ENCODE measurements at regions not wholly inside any gene's neighbourhood (a gene's known extent, or its start where the extent isn't known, plus 50 kb on each side); places are given as distances from the start of the nearest gene placed in this dataset.

- no peak overlapping the region for H3K9ac ChIP-seq (ENCODE audit: low read depth, low read length)
These were observed 249.0 kb upstream of the ID2 start for GRCh38 chr2:8432706-8433336.

GRCh38 chr2:8433390-8433789, 248.5 kb upstream of the ID2 start:
- H3K27ac ChIP-seq (ENCODE audit: low read length): no peak overlapping the region
- no peaks in the 10 kb centered on the region for H3K36me3 ChIP-seq (ENCODE audit: insufficient read depth, low read depth, low read length)
- H3K9me3 ChIP-seq (ENCODE audit: insufficient read depth, low read depth, low read length): peaks cover under 1% of the 10 kb centered on the region
- no peak overlapping the region for H3K4me3 ChIP-seq (ENCODE audit: low read length)
- no peak overlapping the region for H3K9ac ChIP-seq (ENCODE audit: low read depth, low read length)
- no peaks in the 10 kb centered on the region for H3K27me3 ChIP-seq (ENCODE audit: insufficient read depth, low read length)
- no peaks in the 10 kb centered on the region for H3K4me1 ChIP-seq (ENCODE audit: insufficient read depth, low read length)

More at GRCh38 chr2:8432706-8433336, 249.0 kb upstream of the ID2 start:
- Histone ChIP-seq H3K9me3 (ENCODE audit: insufficient read depth, low read depth, low read length) (no peaks in the 10 kb centered on the region; the same call in 1 of the 2 replicates), H3K4me1 (ENCODE audit: insufficient read depth, low read length) (no peaks in the 10 kb centered on the region), H3K27ac (ENCODE audit: low read length) (no peak overlapping the region), H3K27me3 (ENCODE audit: insufficient read depth, low read length) (no peaks in the 10 kb centered on the region), H3K4me3 (ENCODE audit: low read length) (no peak overlapping the region), H3K36me3 (ENCODE audit: insufficient read depth, low read depth, low read length) (no peaks in the 10 kb centered on the region)

GRCh38 chr2:8435608-8436007, 246.2 kb upstream of the ID2 start:
- no peak overlapping the region for H3K27ac ChIP-seq (ENCODE audit: low read length)
- peaks cover 3% of the 10 kb centered on the region for H3K9me3 ChIP-seq (ENCODE audit: insufficient read depth, low read depth, low read length)
- no peaks in the 10 kb centered on the region for H3K27me3 ChIP-seq (ENCODE audit: insufficient read depth, low read length)
- H3K4me1 ChIP-seq (ENCODE audit: insufficient read depth, low read length): no peaks in the 10 kb centered on the region
- no peak overlapping the region for H3K4me3 ChIP-seq (ENCODE audit: low read length)
- H3K36me3 ChIP-seq (ENCODE audit: insufficient read depth, low read depth, low read length): no peaks in the 10 kb centered on the region
- no peak overlapping the region for H3K9ac ChIP-seq (ENCODE audit: low read depth, low read length)

- Histone ChIP-seq H3K27ac (ENCODE audit: low read length) (no peak overlapping the region), H3K4me3 (ENCODE audit: low read length) (no peak overlapping the region), H3K36me3 (ENCODE audit: insufficient read depth, low read depth, low read length) (no peaks in the 10 kb centered on the region), H3K9ac (ENCODE audit: low read depth, low read length) (no peak overlapping the region), H3K27me3 (ENCODE audit: insufficient read depth, low read length) (no peaks in the 10 kb centered on the region), H3K4me1 (ENCODE audit: insufficient read depth, low read length) (no peaks in the 10 kb centered on the region), H3K9me3 (ENCODE audit: insufficient read depth, low read depth, low read length) (peaks cover 3% of the 10 kb centered on the region)
These were observed 245.3 kb upstream of the ID2 start for GRCh38 chr2:8436585-8436984.

- peaks cover 3% of the 10 kb centered on the region; the same call in 1 of the 2 replicates for H3K9me3 ChIP-seq (ENCODE audit: insufficient read depth, low read depth, low read length)
- H3K27me3 ChIP-seq (ENCODE audit: insufficient read depth, low read length): no peaks in the 10 kb centered on the region
These were observed 244.5 kb upstream of the ID2 start for GRCh38 chr2:8437228-8437948.

GRCh38 chr2:8437949-8438400, 243.9 kb upstream of the ID2 start:
- no peak overlapping the region for H3K27ac ChIP-seq (ENCODE audit: low read length)
- no peaks in the 10 kb centered on the region for H3K36me3 ChIP-seq (ENCODE audit: insufficient read depth, low read depth, low read length)
- no peak overlapping the region for H3K9ac ChIP-seq (ENCODE audit: low read depth, low read length)
- H3K9me3 ChIP-seq (ENCODE audit: insufficient read depth, low read depth, low read length): peaks cover 3% of the 10 kb centered on the region; the same call in 1 of the 2 replicates
- no peak overlapping the region for H3K4me3 ChIP-seq (ENCODE audit: low read length)
- no peaks in the 10 kb centered on the region for H3K4me1 ChIP-seq (ENCODE audit: insufficient read depth, low read length)
- no peaks in the 10 kb centered on the region for H3K27me3 ChIP-seq (ENCODE audit: insufficient read depth, low read length)

More at GRCh38 chr2:8437228-8437948, 244.5 kb upstream of the ID2 start:
- Histone ChIP-seq H3K9ac (ENCODE audit: low read depth, low read length) (no peak overlapping the region), H3K36me3 (ENCODE audit: insufficient read depth, low read depth, low read length) (no peaks in the 10 kb centered on the region), H3K27ac (ENCODE audit: low read length) (no peak overlapping the region), H3K4me1 (ENCODE audit: insufficient read depth, low read length) (no peaks in the 10 kb centered on the region), H3K4me3 (ENCODE audit: low read length) (no peak overlapping the region)

GRCh38 chr2:8438476-8438875, 243.4 kb upstream of the ID2 start:
- H3K9ac ChIP-seq (ENCODE audit: low read depth, low read length): no peak overlapping the region
- H3K9me3 ChIP-seq (ENCODE audit: insufficient read depth, low read depth, low read length): peaks cover 3% of the 10 kb centered on the region; the same call in 1 of the 2 replicates
- no peaks in the 10 kb centered on the region for H3K36me3 ChIP-seq (ENCODE audit: insufficient read depth, low read depth, low read length)
- H3K27ac ChIP-seq (ENCODE audit: low read length): no peak overlapping the region
- H3K4me1 ChIP-seq (ENCODE audit: insufficient read depth, low read length): no peaks in the 10 kb centered on the region
- no peak overlapping the region for H3K4me3 ChIP-seq (ENCODE audit: low read length)
- H3K27me3 ChIP-seq (ENCODE audit: insufficient read depth, low read length): no peaks in the 10 kb centered on the region

- H3K27me3 ChIP-seq (ENCODE audit: insufficient read depth, low read length): no peaks in the 10 kb centered on the region
These were observed 242.9 kb upstream of the ID2 start for GRCh38 chr2:8438996-8439395.

GRCh38 chr2:8440029-8440778, 241.7 kb upstream of the ID2 start:
- Histone ChIP-seq H3K9ac (ENCODE audit: low read depth, low read length) (no peak overlapping the region), H3K36me3 (ENCODE audit: insufficient read depth, low read depth, low read length) (no peaks in the 10 kb centered on the region), H3K9me3 (ENCODE audit: insufficient read depth, low read depth, low read length) (peaks cover 3% of the 10 kb centered on the region; the same call in 1 of the 2 replicates), H3K4me3 (ENCODE audit: low read length) (no peak overlapping the region), H3K27me3 (ENCODE audit: insufficient read depth, low read length) (no peaks in the 10 kb centered on the region), H3K4me1 (ENCODE audit: insufficient read depth, low read length) (peaks cover under 1% of the 10 kb centered on the region; the same call in 1 of the 2 replicates), H3K27ac (ENCODE audit: low read length) (no peak overlapping the region)

More at GRCh38 chr2:8438996-8439395, 242.9 kb upstream of the ID2 start:
- Histone ChIP-seq H3K27ac (ENCODE audit: low read length) (no peak overlapping the region), H3K36me3 (ENCODE audit: insufficient read depth, low read depth, low read length) (no peaks in the 10 kb centered on the region), H3K4me3 (ENCODE audit: low read length) (no peak overlapping the region), H3K9me3 (ENCODE audit: insufficient read depth, low read depth, low read length) (peaks cover 3% of the 10 kb centered on the region; the same call in 1 of the 2 replicates), H3K9ac (ENCODE audit: low read depth, low read length) (no peak overlapping the region), H3K4me1 (ENCODE audit: insufficient read depth, low read length) (no peaks in the 10 kb centered on the region)

GRCh38 chr2:8441371-8441770, 240.5 kb upstream of the ID2 start:
- H3K9ac ChIP-seq (ENCODE audit: low read depth, low read length): no peak overlapping the region
- peaks cover 6% of the 10 kb centered on the region; the same call in 1 of the 2 replicates for H3K4me1 ChIP-seq (ENCODE audit: insufficient read depth, low read length)
- no peaks in the 10 kb centered on the region for H3K36me3 ChIP-seq (ENCODE audit: insufficient read depth, low read depth, low read length)
- H3K4me3 ChIP-seq (ENCODE audit: low read length): no peak overlapping the region
- no peak overlapping the region for H3K27ac ChIP-seq (ENCODE audit: low read length)
- H3K27me3 ChIP-seq (ENCODE audit: insufficient read depth, low read length): no peaks in the 10 kb centered on the region
- H3K9me3 ChIP-seq (ENCODE audit: insufficient read depth, low read depth, low read length): peaks cover 3% of the 10 kb centered on the region; the same call in 1 of the 2 replicates

GRCh38 chr2:8441986-8442385, 239.9 kb upstream of the ID2 start:
- Histone ChIP-seq H3K9me3 (ENCODE audit: insufficient read depth, low read depth, low read length) (peaks cover 3% of the 10 kb centered on the region; the same call in 1 of the 2 replicates), H3K27ac (ENCODE audit: low read length) (no peak overlapping the region), H3K36me3 (ENCODE audit: insufficient read depth, low read depth, low read length) (no peaks in the 10 kb centered on the region), H3K4me3 (ENCODE audit: low read length) (no peak overlapping the region), H3K27me3 (ENCODE audit: insufficient read depth, low read length) (no peaks in the 10 kb centered on the region), H3K4me1 (ENCODE audit: insufficient read depth, low read length) (peaks cover 6% of the 10 kb centered on the region; the same call in 1 of the 2 replicates), H3K9ac (ENCODE audit: low read depth, low read length) (no peak overlapping the region)
